Spinal cord (tissue), 10 donors: ENCODE measurements at regions not wholly inside any gene's neighbourhood (a gene's known extent, or its start where the extent isn't known, plus 50 kb on each side); places are given as distances from the start of the nearest gene placed in this dataset. TPM values are rescaled to one million over a fixed set of nuclear protein-coding genes. Genes with fewer than 3 reads are reported as not detected.

Experiments used
- DNase-seq, 6 donors: peaks; one replicate each; pipeline versions ENCODE4 v3.0.0 to v3.0.0-alpha.2; 2013 to 2015; ENCODE audit warnings: low spot score in 6 of 6, low read depth in 4 of 6
- H3K27ac ChIP-seq: one replicate; pipeline ENCODE4 v1.5.1; 2013; ENCODE audit warnings: low read depth, low read length, control low read depth
- H3K27me3 ChIP-seq: one replicate; pipeline ENCODE4 v1.6.1; 2013; ENCODE audit warnings: low read length; ENCODE audit not compliant: control insufficient read depth, insufficient read depth
- H3K36me3 ChIP-seq: one replicate; pipeline ENCODE4 v1.6.1; 2013; ENCODE audit warnings: low read length; ENCODE audit not compliant: control insufficient read depth, insufficient read depth
- H3K4me1 ChIP-seq: one replicate; pipeline ENCODE4 v1.6.1; 2013; ENCODE audit warnings: low read length; ENCODE audit not compliant: control insufficient read depth, insufficient read depth
- H3K4me3 ChIP-seq: one replicate; pipeline ENCODE4 v1.5.1; 2013; ENCODE audit warnings: low read depth, low read length, control low read depth
- H3K9me3 ChIP-seq: one replicate; pipeline ENCODE4 v1.6.1; 2013; ENCODE audit warnings: low read length; ENCODE audit not compliant: control insufficient read depth, insufficient read depth
- WGBS: methylation state at CpG from one replicate; pipeline ENCODE4 v1.1.5; 2013; ENCODE audit warnings: missing lambda C conversion rate; ENCODE audit not compliant: insufficient coverage; 5-methylcytosine and 5-hydroxymethylcytosine counted together
- small RNA-seq: library from RNA; depleted of rRNA; stranded (forward); fragments of <200 nt; gene quantifications from one replicate; pipeline ENCODE3, GENCODE V24; 2014; ENCODE audit warnings: low replicate concordance
- donor health status: healthy.

DNA sequence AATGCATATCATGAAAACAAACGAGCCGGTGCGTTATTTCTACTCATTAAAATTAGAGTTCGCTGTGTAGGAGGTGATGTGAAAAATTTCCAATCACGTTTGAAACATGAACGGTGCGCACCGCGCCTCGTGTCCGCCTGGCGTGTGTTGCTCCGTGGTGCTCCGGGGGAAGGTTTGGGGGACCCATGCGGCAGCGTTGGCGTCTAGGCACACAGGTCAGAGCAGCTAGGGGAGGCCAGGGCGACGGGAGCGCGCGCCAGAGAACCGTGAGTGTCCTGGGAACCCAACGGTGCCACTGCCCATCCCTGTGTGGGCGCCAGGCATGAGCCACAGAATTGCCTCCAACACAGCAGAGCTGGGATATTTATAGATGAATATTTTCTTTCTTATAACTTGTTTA is 70.6 kb upstream of the ADARB2 start:
- H3K27me3 ChIP-seq: no peaks in the 10 kb centered on the region
- no peaks in the 10 kb centered on the region for H3K36me3 ChIP-seq
- 91% methylated on average over 18 of the region's 25 CpGs for WGBS
- no peaks in the 10 kb centered on the region for H3K9me3 ChIP-seq
- no peak overlapping the region for H3K27ac ChIP-seq
- H3K4me3 ChIP-seq: no peak overlapping the region
- no peaks in the 10 kb centered on the region for H3K4me1 ChIP-seq
- no peak for DNase-seq

DNA sequence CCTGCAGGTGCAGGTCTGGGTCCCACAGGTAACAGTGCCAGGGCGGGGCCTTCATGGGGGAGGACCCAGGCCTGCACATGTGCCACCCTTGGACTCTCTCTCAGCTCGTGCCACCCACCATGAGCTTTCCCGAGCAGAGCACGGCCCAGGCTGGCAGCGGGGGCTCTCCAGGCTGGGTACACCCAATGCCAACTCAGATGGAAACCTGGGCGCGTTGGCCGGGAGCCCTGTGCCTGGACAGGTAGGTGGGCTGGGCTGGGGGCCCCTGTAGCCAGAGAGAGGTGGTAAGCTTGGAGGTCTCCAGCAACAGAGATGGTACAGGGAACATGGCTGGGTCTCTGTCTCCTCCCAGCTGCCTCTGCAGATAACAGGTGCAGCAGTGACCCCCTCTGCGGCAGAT is 69.9 kb upstream of the ADARB2 start:
- no peak overlapping the region for H3K27ac ChIP-seq
- no peaks in the 10 kb centered on the region for H3K9me3 ChIP-seq
- H3K36me3 ChIP-seq: no peaks in the 10 kb centered on the region
- no peak for DNase-seq
- H3K4me1 ChIP-seq: no peaks in the 10 kb centered on the region
- 97% methylated on average over 9 of the region's 9 CpGs for WGBS
- H3K4me3 ChIP-seq: no peak overlapping the region
- no peaks in the 10 kb centered on the region for H3K27me3 ChIP-seq

DNA sequence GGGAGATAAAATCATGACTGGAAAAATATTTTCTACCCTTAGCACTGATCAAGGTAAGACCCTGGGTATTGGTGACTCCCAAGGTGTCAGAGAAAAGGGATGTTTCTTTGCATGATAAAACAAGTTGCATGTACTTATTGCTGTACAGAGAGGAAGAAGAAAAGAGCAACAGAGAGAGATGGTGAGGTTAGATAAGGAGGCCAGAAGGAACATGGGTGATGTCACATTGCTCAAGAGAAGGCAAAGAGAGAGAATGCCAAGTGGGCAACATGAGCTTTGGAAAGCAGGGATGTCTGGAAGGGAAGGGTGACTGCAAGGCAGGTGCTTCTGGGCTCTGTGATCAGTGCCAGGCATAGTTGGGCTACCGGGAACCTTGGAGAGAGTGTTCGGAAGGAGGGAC is 65.1 kb upstream of the ADARB2 start:
- no peaks in the 10 kb centered on the region for H3K36me3 ChIP-seq
- H3K9me3 ChIP-seq: no peaks in the 10 kb centered on the region
- no peaks in the 10 kb centered on the region for H3K4me1 ChIP-seq
- no peak for DNase-seq
- H3K4me3 ChIP-seq: no peak overlapping the region
- no peak overlapping the region for H3K27ac ChIP-seq
- H3K27me3 ChIP-seq: no peaks in the 10 kb centered on the region
- WGBS: 95% methylated on average over 2 of the region's 2 CpGs

DNA sequence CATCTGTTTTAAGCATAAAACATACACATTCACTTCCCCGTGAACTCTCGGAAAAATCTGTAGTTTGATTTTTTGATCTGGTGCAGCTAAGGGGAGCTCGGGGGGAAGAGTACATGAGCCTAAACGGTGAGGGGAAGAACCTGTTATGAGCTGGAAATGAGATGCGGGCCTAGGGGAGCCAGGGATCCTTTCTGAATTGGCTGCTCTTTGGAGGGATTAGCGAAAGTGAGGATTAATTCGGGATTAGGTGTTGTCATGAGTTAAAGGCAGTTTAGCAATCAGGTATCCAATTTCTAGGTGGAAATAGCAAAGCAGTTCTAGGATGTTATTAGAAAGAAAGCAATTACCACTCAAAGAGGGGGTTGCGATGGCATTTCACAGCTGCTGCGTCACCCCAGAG is 51.1 kb upstream of the ADARB2 start:
- Histone ChIP-seq H3K27ac (no peak overlapping the region), H3K36me3 (no peaks in the 10 kb centered on the region), H3K27me3 (no peaks in the 10 kb centered on the region), H3K4me1 (no peaks in the 10 kb centered on the region), H3K4me3 (no peak overlapping the region), H3K9me3 (no peaks in the 10 kb centered on the region)
- 74% methylated on average over 6 of the region's 9 CpGs for WGBS
- DNase-seq: no peak

Small RNA genes lying in the stretch of these regions (small RNA-seq; reads per million reads assigned to genes)
- gene MIR6072 (not detected), gene RNU6-576P (not detected), gene RNU6-889P (not detected)
